ENCODE measurements at regions not wholly inside any gene's neighbourhood (a gene's known extent, or its start where the extent isn't known, plus 50 kb on each side); places are given as distances from the start of the nearest gene placed in this dataset.

GRCh38 chr13:100921139-100921538 lies 246.5 kb upstream of the TMTC4 start (continued):
- no peak for TF ChIP-seq EGR1 (IDR thresholded peaks at IDR 0.05; ENCODE audit: low read depth in 2 of 2)
- no peak for TF ChIP-seq TAF1 (conservative IDR thresholded peaks at IDR 0.05)
- TF ChIP-seq ATF3 (IDR thresholded peaks at IDR 0.05) = no peak
- no peak for TF ChIP-seq SP1 (IDR thresholded peaks at IDR 0.05)
- TF ChIP-seq JUND (IDR thresholded peaks at IDR 0.05) = no peak
- no peak for TF ChIP-seq RXRA (IDR thresholded peaks at IDR 0.05)
- TF ChIP-seq HNF4G (IDR thresholded peaks at IDR 0.05) = no peak
- TF ChIP-seq RAD21 (IDR thresholded peaks at IDR 0.05) = no peak
- TF ChIP-seq FOXA1 (IDR thresholded peaks at IDR 0.05) = no peak
- no peak for TF ChIP-seq HNF4A (conservative IDR thresholded peaks at IDR 0.05)

DNA sequence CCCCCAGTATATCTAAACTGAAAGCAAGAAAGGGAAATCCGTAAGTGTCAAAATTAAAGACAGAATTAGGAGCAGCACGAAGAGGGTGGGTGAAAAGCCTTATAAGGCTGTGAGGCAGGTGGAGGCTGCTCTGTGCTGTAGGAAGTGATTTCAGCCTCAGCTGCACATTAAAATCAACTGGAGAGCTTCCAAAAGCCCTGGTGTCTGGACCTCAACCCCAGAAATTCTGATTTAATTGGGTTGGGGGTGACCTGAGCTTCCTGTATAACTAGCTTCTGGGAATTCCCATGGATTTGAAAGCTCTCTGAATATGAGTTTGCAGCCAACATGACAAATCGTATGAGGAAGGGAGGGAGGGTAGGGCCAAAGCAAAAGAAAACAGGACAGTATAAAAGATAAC lies 242.4 kb upstream of the TMTC4 start:
- DNase-seq (ENCODE audit: low spot score) = no peak
- TF ChIP-seq JUND (IDR thresholded peaks at IDR 0.05) (no peak), ZBTB33 (IDR thresholded peaks at IDR 0.05) (no peak), TAF1 (conservative IDR thresholded peaks at IDR 0.05) (no peak), RAD21 (IDR thresholded peaks at IDR 0.05) (no peak), REST (IDR thresholded peaks at IDR 0.05) (no peak), FOXA2 (IDR thresholded peaks at IDR 0.05) (no peak), FOXA1 (IDR thresholded peaks at IDR 0.05) (no peak), GABPA (IDR thresholded peaks at IDR 0.05 in 1 of 2, conservative IDR thresholded peaks at IDR 0.05 in 1 of 2) (no peak), ATF3 (IDR thresholded peaks at IDR 0.05) (no peak), RXRA (IDR thresholded peaks at IDR 0.05) (no peak), NR2F2 (IDR thresholded peaks at IDR 0.05) (no peak), SP1 (IDR thresholded peaks at IDR 0.05) (no peak), HNF4A (conservative IDR thresholded peaks at IDR 0.05) (no peak), HNF4G (IDR thresholded peaks at IDR 0.05) (no peak)
- TF ChIP-seq, protein P1, sequence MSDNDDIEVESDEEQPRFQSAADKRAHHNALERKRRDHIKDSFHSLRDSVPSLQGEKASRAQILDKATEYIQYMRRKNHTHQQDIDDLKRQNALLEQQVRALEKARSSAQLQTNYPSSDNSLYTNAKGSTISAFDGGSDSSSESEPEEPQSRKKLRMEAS (IDR thresholded peaks at IDR 0.05) = no peak
- TF ChIP-seq, protein P2, sequence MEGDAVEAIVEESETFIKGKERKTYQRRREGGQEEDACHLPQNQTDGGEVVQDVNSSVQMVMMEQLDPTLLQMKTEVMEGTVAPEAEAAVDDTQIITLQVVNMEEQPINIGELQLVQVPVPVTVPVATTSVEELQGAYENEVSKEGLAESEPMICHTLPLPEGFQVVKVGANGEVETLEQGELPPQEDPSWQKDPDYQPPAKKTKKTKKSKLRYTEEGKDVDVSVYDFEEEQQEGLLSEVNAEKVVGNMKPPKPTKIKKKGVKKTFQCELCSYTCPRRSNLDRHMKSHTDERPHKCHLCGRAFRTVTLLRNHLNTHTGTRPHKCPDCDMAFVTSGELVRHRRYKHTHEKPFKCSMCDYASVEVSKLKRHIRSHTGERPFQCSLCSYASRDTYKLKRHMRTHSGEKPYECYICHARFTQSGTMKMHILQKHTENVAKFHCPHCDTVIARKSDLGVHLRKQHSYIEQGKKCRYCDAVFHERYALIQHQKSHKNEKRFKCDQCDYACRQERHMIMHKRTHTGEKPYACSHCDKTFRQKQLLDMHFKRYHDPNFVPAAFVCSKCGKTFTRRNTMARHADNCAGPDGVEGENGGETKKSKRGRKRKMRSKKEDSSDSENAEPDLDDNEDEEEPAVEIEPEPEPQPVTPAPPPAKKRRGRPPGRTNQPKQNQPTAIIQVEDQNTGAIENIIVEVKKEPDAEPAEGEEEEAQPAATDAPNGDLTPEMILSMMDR (IDR thresholded peaks at IDR 0.05; ENCODE audit: low read depth, low read length, missing input control) = no peak
- Histone ChIP-seq H3K27me3 (ENCODE audit: control insufficient read depth in 4 of 4, insufficient read depth in 4 of 4, low read length in 3 of 4) (no peaks in the 10 kb centered on the region), H3K36me3 (ENCODE audit: control insufficient read depth in 4 of 4, insufficient read depth in 3 of 4, low read depth in 1 of 4, low read length in 3 of 4) (no peaks in the 10 kb centered on the region), H3K27ac (ENCODE audit: low read depth in 1 of 2, low read length in 2 of 2) (no peak overlapping the region), H3K9me3 (ENCODE audit: control insufficient read depth in 4 of 4, low read length in 3 of 4) (peaks cover 0 to 10% (median 0%) of the 10 kb centered on the region in 4 donors), H3K4me1 (ENCODE audit: control insufficient read depth in 4 of 4, insufficient read depth in 4 of 4, low read length in 3 of 4) (no peaks in the 10 kb centered on the region), H3K9ac (ENCODE audit: low read depth in 1 of 2, low read length in 2 of 2) (no peak overlapping the region), H3K4me3 (ENCODE audit: low read depth in 1 of 3, low read length in 3 of 3) (no peak overlapping the region)
- 71% methylated on average over 3 of the region's 3 CpGs for WGBS

All from liver (tissue), 8 donors.